GM19452 (cell line): ENCODE measurements at regions not wholly inside any gene's neighbourhood (a gene's known extent, or its start where the extent isn't known, plus 50 kb on each side); places are given as distances from the start of the nearest gene placed in this dataset.
"Not testable (repeated sequence)": the region's sequence is repeated elsewhere in the genome, so short reads cannot be mapped to it uniquely, and the experiment has no call there.

Experiments used
- ATAC-seq: cut with Tn5 transposase; IDR thresholded peaks from one replicate; pipeline ENCODE4 v1.9.1; 2021; ENCODE audit not compliant: unreplicated experiment

- ATAC-seq: no peak
Observed at GRCh38 chr12:131353376-131353775, 357.5 kb upstream of the SFSWAP start.

- no peak for ATAC-seq
Observed at GRCh38 chr12:131353826-131354225, 357.1 kb upstream of the SFSWAP start.

- ATAC-seq: no peak
Observed at GRCh38 chr12:131355361-131356245, 355.3 kb upstream of the SFSWAP start.

- no peak for ATAC-seq
Observed at GRCh38 chr12:131356485-131357184, 354.3 kb upstream of the SFSWAP start.

GRCh38 chr12:131357185-131357747 lies 353.6 kb upstream of the SFSWAP start:
- no peak for ATAC-seq

- no peak for ATAC-seq
Observed at GRCh38 chr12:131357920-131358319, 353.0 kb upstream of the SFSWAP start.

- no peak for ATAC-seq
Observed at GRCh38 chr12:131362291-131363211, 348.3 kb upstream of the SFSWAP start.

GRCh38 chr12:131363393-131363792 lies 347.5 kb upstream of the SFSWAP start:
- ATAC-seq: no peak

- ATAC-seq: no peak
Observed at GRCh38 chr12:131363841-131364495, 346.9 kb upstream of the SFSWAP start.

- no peak for ATAC-seq
Observed at GRCh38 chr12:131364903-131365820, 345.7 kb upstream of the SFSWAP start.

- no peak for ATAC-seq
Observed at GRCh38 chr12:131365821-131366260, 345.0 kb upstream of the SFSWAP start.

GRCh38 chr12:131366261-131366871 lies 344.5 kb upstream of the SFSWAP start:
- ATAC-seq: no peak

- not testable (repeated sequence) for ATAC-seq
Observed at GRCh38 chr12:131367067-131367982, 343.6 kb upstream of the SFSWAP start.

- no peak for ATAC-seq
Observed at GRCh38 chr12:131367983-131368667, 342.8 kb upstream of the SFSWAP start.

- no peak for ATAC-seq
Observed at GRCh38 chr12:131368668-131369071, 342.2 kb upstream of the SFSWAP start.

- ATAC-seq: no peak
Observed at GRCh38 chr12:131369094-131369845, 341.6 kb upstream of the SFSWAP start.
